GM21576 (cell line): ENCODE measurements at regions not wholly inside any gene's neighbourhood (a gene's known extent, or its start where the extent isn't known, plus 50 kb on each side); places are given as distances from the start of the nearest gene placed in this dataset.
"Not testable (repeated sequence)": the region's sequence is repeated elsewhere in the genome, so short reads cannot be mapped to it uniquely, and the experiment has no call there.

Source experiments
- ATAC-seq: cut with Tn5 transposase; IDR thresholded peaks from one replicate; pipeline ENCODE4 v1.9.1; 2021; ENCODE audit warnings: mild to moderate bottlenecking, moderate library complexity; ENCODE audit not compliant: unreplicated experiment

GRCh38 chr3:74978684-74979083, 364.2 kb upstream of the CNTN3 start:
- ATAC-seq: no peak

- not testable (repeated sequence) for ATAC-seq
Observed at GRCh38 chr3:74985028-74985904, 370.8 kb upstream of the CNTN3 start.

GRCh38 chr3:74988095-74988494, 373.6 kb upstream of the CNTN3 start:
- ATAC-seq: no peak

- ATAC-seq: no peak
Observed at GRCh38 chr3:74992898-74993297, 378.4 kb upstream of the CNTN3 start.

- ATAC-seq: no peak
Observed at GRCh38 chr3:75001330-75001729, 386.9 kb upstream of the CNTN3 start.

GRCh38 chr3:75012791-75013331, 398.4 kb upstream of the CNTN3 start:
- no peak for ATAC-seq

- ATAC-seq: no peak
Observed at GRCh38 chr3:75014008-75014407, 399.5 kb upstream of the CNTN3 start.

GRCh38 chr3:75015280-75015679, 400.8 kb upstream of the CNTN3 start:
- no peak for ATAC-seq

GRCh38 chr3:75035146-75035545, 420.7 kb upstream of the CNTN3 start:
- ATAC-seq: no peak

- no peak for ATAC-seq
Observed at GRCh38 chr3:75042941-75043340, 428.5 kb upstream of the CNTN3 start.

- ATAC-seq: no peak
Observed at GRCh38 chr3:75048650-75049049, 434.2 kb upstream of the CNTN3 start.

GRCh38 chr3:75049533-75049932, 435.1 kb upstream of the CNTN3 start:
- ATAC-seq: no peak

- ATAC-seq: no peak
Observed at GRCh38 chr3:75059120-75059519, 444.7 kb upstream of the CNTN3 start.

GRCh38 chr3:75061806-75062205, 447.3 kb upstream of the CNTN3 start:
- ATAC-seq: no peak

GRCh38 chr3:75075158-75075557, 460.7 kb upstream of the CNTN3 start:
- ATAC-seq: no peak

- ATAC-seq: no peak
Observed at GRCh38 chr3:75076481-75076880, 462.0 kb upstream of the CNTN3 start.

GRCh38 chr3:75078290-75078689, 463.8 kb upstream of the CNTN3 start:
- ATAC-seq: no peak

GRCh38 chr3:75082845-75083244, 468.4 kb upstream of the CNTN3 start:
- no peak for ATAC-seq

- ATAC-seq: no peak
Observed at GRCh38 chr3:75089841-75090240, 475.4 kb upstream of the CNTN3 start.

GRCh38 chr3:75101329-75102147, 487.1 kb upstream of the CNTN3 start:
- no peak for ATAC-seq

- ATAC-seq: no peak
Observed at GRCh38 chr3:75110741-75111140, 496.3 kb upstream of the CNTN3 start.

- no peak for ATAC-seq
Observed at GRCh38 chr3:75115695-75116094, 501.2 kb upstream of the CNTN3 start.
